K562 (cell line): ENCODE measurements at regions not wholly inside any gene's neighbourhood (a gene's known extent, or its start where the extent isn't known, plus 50 kb on each side); places are given as distances from the start of the nearest gene placed in this dataset.

Source experiments
- ATAC-seq: fragments of 200-7000 bp; cut with Tn5 transposase; 3 replicates; pipeline ENCODE4 v1.9.1; 2020; ENCODE audit warnings: moderate library complexity
- BruUV-seq: library from RNA; stranded (reverse); fragments of 400-500 nt; replicated peaks from 2 replicates; lab custom pipeline; 2021; lab: Mats Ljungman, UMichigan
- CTCF ChIA-PET: fragments of 300-600 bp; formaldehyde crosslinking; extraction: SDS; loops from one replicate; lab custom pipeline; 2021; ENCODE audit warnings: low intra/inter-chr PET ratio; lab: Yijun Ruan, JAX
- POLR2A ChIA-PET: fragments of 300-600, 350-650 bp; sonication (Branson Sonifier 250); formaldehyde crosslinking; extraction: SDS; loops from one replicate; lab custom pipeline; 2021; ENCODE audit warnings: antibody characterized with exemption, inconsistent platforms; lab: Yijun Ruan, JAX
- DNase-seq, 4 experiments: peaks; one replicate each; pipeline versions ENCODE4 v3.0.0 to v3.0.0-alpha.2; 2011 to 2018; ENCODE audit warnings: low spot score in 3 of 4, mixed read lengths in 3 of 4; ENCODE audit errors: extremely low read depth in 1 of 4
- FAIRE-seq: peaks from 2 replicates; lab custom pipeline; 2011; peaks lifted over from hg19 to GRCh38; lab: Jason Lieb, UNC
- H2AFZ ChIP-seq: 2 replicates; pipeline ENCODE4 v1.6.0; 2011; ENCODE audit warnings: low read depth, low read length, control low read depth, inconsistent platforms
- H3K27ac ChIP-seq: fragments of 200-600 bp; 3 replicates; pipeline ENCODE4 v1.8.0; 2011; ENCODE audit warnings: low read depth, mild to moderate bottlenecking, control low read depth, inconsistent platforms, low read length, moderate library complexity, mixed read lengths; ENCODE audit errors: extremely low read depth
- H3K27me3 ChIP-seq, 2 experiments: fragments of 300-600 bp in 1 of 2; 2 replicates in 1 of 2; 3 replicates in 1 of 2; pipeline versions ENCODE4 v1.6.0 to v1.8.0; 2011; ENCODE audit warnings: inconsistent platforms in 2 of 2, low read length in 2 of 2, mild to moderate bottlenecking in 1 of 2, mixed read lengths in 1 of 2, moderate library complexity in 1 of 2; ENCODE audit not compliant: control insufficient read depth in 2 of 2, insufficient read depth in 2 of 2
- H3K36me3 ChIP-seq: fragments of 300-600 bp; 3 replicates; pipeline ENCODE4 v1.8.0; 2011; ENCODE audit warnings: mild to moderate bottlenecking, low read length, inconsistent platforms; ENCODE audit not compliant: control insufficient read depth, insufficient read depth
- H3K4me1 ChIP-seq, 2 experiments: fragments of 200-600 bp in 1 of 2; replicated peaks in 1 of 2; 2 replicates in 1 of 2; 3 replicates in 1 of 2; pipeline versions ENCODE4 v1.5.1 to v1.8.0; 2011; ENCODE audit warnings: inconsistent platforms in 2 of 2, low read length in 2 of 2, mild to moderate bottlenecking in 1 of 2, mixed read lengths in 1 of 2, moderate library complexity in 1 of 2; ENCODE audit not compliant: control insufficient read depth in 2 of 2, insufficient read depth in 2 of 2
- H3K4me2 ChIP-seq: 2 replicates; pipeline ENCODE4 v1.6.1; 2011; ENCODE audit warnings: low read length, control low read depth, inconsistent platforms, mixed read lengths; ENCODE audit not compliant: insufficient read depth
- H3K4me3 ChIP-seq: fragments of 200-600 bp; sonication (generic), shearing (Covaris generic); 2 replicates; pipeline ENCODE4 v1.5.1; 2016; ENCODE audit warnings: control low read depth, inconsistent platforms
- H3K79me2 ChIP-seq: fragments of 200-600 bp; 3 replicates; pipeline ENCODE4 v1.8.0; 2011; ENCODE audit warnings: low read length, inconsistent platforms; ENCODE audit not compliant: control insufficient read depth, insufficient read depth
- H3K9ac ChIP-seq, 2 experiments: 2 replicates each; pipeline versions ENCODE4 v1.6.0 to v1.6.1; 2011; ENCODE audit warnings: low read depth in 2 of 2, low read length in 2 of 2, control low read depth in 1 of 2, inconsistent platforms in 1 of 2, mild to moderate bottlenecking in 1 of 2, mixed read lengths in 1 of 2; ENCODE audit not compliant: insufficient read depth in 1 of 2
- H3K9me1 ChIP-seq: one replicate; pipeline ENCODE4 v1.6.0; 2011; ENCODE audit warnings: inconsistent platforms, mild to moderate bottlenecking, low read length, moderate library complexity; ENCODE audit not compliant: control insufficient read depth, insufficient read depth
- H3K9me3 ChIP-seq: replicated peaks from 2 replicates; pipeline ENCODE4 v1.5.1; 2011; ENCODE audit warnings: low read depth, low read length, inconsistent platforms; ENCODE audit not compliant: control insufficient read depth, insufficient read depth
- H4K20me1 ChIP-seq: replicated peaks from 2 replicates; pipeline ENCODE4 v1.6.1; 2011; ENCODE audit warnings: low read length, inconsistent platforms, mixed read lengths; ENCODE audit not compliant: control insufficient read depth, insufficient read depth
- CSDE1 ChIP-seq, 2 experiments: fragments of 450-650 bp; IDR thresholded peaks; 2 replicates each; pipeline ENCODE4 v1.6.1; 2016; ENCODE audit warnings: mild to moderate bottlenecking in 1 of 2
- FOXK2 ChIP-seq, 2 experiments: fragments of 450-650 bp; IDR thresholded peaks in 1 of 2; conservative IDR thresholded peaks in 1 of 2; 2 replicates each; pipeline ENCODE4 v1.6.1; 2016; ENCODE audit warnings: low read depth in 2 of 2, mild to moderate bottlenecking in 1 of 2
- MAFK ChIP-seq: IDR thresholded peaks from 2 replicates; pipeline ENCODE4 v1.6.1; 2011; ENCODE audit warnings: low read length, improper control_type of control experiment
- MTA1 ChIP-seq: fragments of 450-650 bp; IDR thresholded peaks from 2 replicates; pipeline ENCODE4 v1.6.1; 2017; ENCODE audit warnings: borderline replicate concordance
- NCOR1 ChIP-seq: fragments of 450-650 bp; IDR thresholded peaks from 2 replicates; pipeline ENCODE4 v1.6.1; 2016; ENCODE audit warnings: mild to moderate bottlenecking, moderate library complexity
- PHF20 ChIP-seq: fragments of 450-650 bp; IDR thresholded peaks from 2 replicates; pipeline ENCODE4 v1.6.1; 2018; ENCODE audit not compliant: partially characterized antibody
- SMARCB1 ChIP-seq: IDR thresholded peaks from 2 replicates; pipeline ENCODE4 v1.6.1; 2011; ENCODE audit warnings: improper control_type of control experiment, low read depth; ENCODE audit not compliant: insufficient read length
- SP2 ChIP-seq: IDR thresholded peaks from 2 replicates; pipeline ENCODE4 v1.6.1; 2011; ENCODE audit warnings: mild to moderate bottlenecking, low read depth, low read length, moderate library complexity; ENCODE audit not compliant: poor library complexity, severe bottlenecking; ENCODE audit errors: extremely low read depth
- SRSF9 ChIP-seq: fragments of 200-400 bp; formaldehyde crosslinking; IDR thresholded peaks from 2 replicates; pipeline ENCODE4 v1.6.1; 2017; ENCODE audit warnings: low read depth, low read length, borderline replicate concordance
- ZNF140 ChIP-seq: fragments of 250-450 bp; sonication (Bioruptor Pico); IDR thresholded peaks from 2 replicates; pipeline ENCODE4 v1.8.0; 2021; ENCODE audit warnings: moderate library complexity, mild to moderate bottlenecking, inconsistent platforms
- ZNF586 ChIP-seq: fragments of 450-650 bp; formaldehyde crosslinking; conservative IDR thresholded peaks from 2 replicates; pipeline ENCODE4 v1.4.0; 2020; ENCODE audit warnings: mild to moderate bottlenecking, moderate library complexity
- WGBS: fragments of 100-300 bp; shearing (Covaris generic); methylation state at CpG from one replicate; pipeline ENCODE4 v1.1.6; 2016; ENCODE audit warnings: low coverage, mixed read lengths; ENCODE audit not compliant: insufficient coverage; ENCODE audit errors: missing lambda C conversion rate; 5-methylcytosine and 5-hydroxymethylcytosine counted together
- in situ Hi-C: fragments of 300-500 bp; cut with MboI; formaldehyde crosslinking; loops from 4 replicates; pipeline ENCODE4 v1.15.0; 2018; ENCODE audit warnings: inconsistent platforms, mixed read lengths
- intact Hi-C: fragments of 100-400 bp; cut with micrococcal nuclease; formaldehyde crosslinking; loops from 2 replicates; pipeline ENCODE4 v1.14.2; 2022

GRCh38 chr13:55820817-55821216, 1319.9 kb upstream of the PRR20A start:
- Histone ChIP-seq H3K27me3 (no peaks in the 10 kb centered on the region), H3K9ac (no peak overlapping the region), H3K4me3 (no peak overlapping the region), H3K9me1 (no peaks in the 10 kb centered on the region), H2AFZ (no peak overlapping the region), H3K4me2 (no peak overlapping the region), H3K9me3 (no peaks in the 10 kb centered on the region), H3K79me2 (no peaks in the 10 kb centered on the region), H3K36me3 (no peaks in the 10 kb centered on the region), H3K4me1 (no peaks in the 10 kb centered on the region), H3K27ac (no peak overlapping the region), H4K20me1 (no peaks in the 10 kb centered on the region)
- DNase-seq, result no peak
- no peak for TF ChIP-seq NCOR1
- TF ChIP-seq FOXK2 (conservative IDR thresholded peaks at IDR 0.05 in 1 of 2, IDR thresholded peaks at IDR 0.05 in 1 of 2; ENCODE audit: low read depth in 2 of 2), result no peak
- no peak for TF ChIP-seq MTA1
- no peak for TF ChIP-seq SP2
- no peak for TF ChIP-seq SRSF9
- no peak for TF ChIP-seq SMARCB1
- CTCF ChIA-PET, result no interaction called here
- no TSS peak for BruUV-seq
- in situ Hi-C loops (no loop called here), intact Hi-C loops (no loop called here)
- POLR2A ChIA-PET, result no interaction called here
- ATAC-seq, result no peak
- FAIRE-seq, result no peak
- WGBS, result 0% methylated on average over 2 of the region's 2 CpGs

- in situ Hi-C loops (no loop called here), intact Hi-C loops (no loop called here)
- H3K9ac ChIP-seq, result no peak overlapping the region
- H2AFZ ChIP-seq, result no peak overlapping the region
- no peak overlapping the region for H3K4me2 ChIP-seq
- FAIRE-seq (no peak), ATAC-seq (no peak), DNase-seq (no peak)
- H3K27me3 ChIP-seq, result no peaks in the 10 kb centered on the region
- ChIA-PET POLR2A (no interaction called here), CTCF (no interaction called here)
- no peak overlapping the region for H3K27ac ChIP-seq
- no peaks in the 10 kb centered on the region for H3K9me1 ChIP-seq
- no TSS peak for BruUV-seq
- no peak overlapping the region for H3K4me3 ChIP-seq
- H3K79me2 ChIP-seq, result no peaks in the 10 kb centered on the region
- no CpG with 5 or more reads among the region's 1 CpG for WGBS
- H3K4me1 ChIP-seq, result no peaks in the 10 kb centered on the region
- H4K20me1 ChIP-seq, result no peaks in the 10 kb centered on the region
- no peaks in the 10 kb centered on the region for H3K9me3 ChIP-seq
- no peaks in the 10 kb centered on the region for H3K36me3 ChIP-seq
- TF ChIP-seq PHF20 (no peak), MAFK (no peak), ZNF140 (CRISPR knock-in tag) (no peak), CSDE1 (IDR thresholded peaks at IDR 0.05) (no peak), ZNF586 (CRISPR knock-in tag) (no peak)
Observed at GRCh38 chr13:55869648-55870047, 1271.1 kb upstream of the PRR20A start.
